H1 (cell line): ENCODE measurements at regions not wholly inside any gene's neighbourhood (a gene's known extent, or its start where the extent isn't known, plus 50 kb on each side); places are given as distances from the start of the nearest gene placed in this dataset.

Experiments
- CTCF ChIA-PET: fragments of 300-600 bp; sonication (Branson Sonifier 250); formaldehyde crosslinking; loops from one replicate; lab custom pipeline; 2021; ENCODE audit not compliant: partially characterized antibody; lab: Charles Lee
- POLR2A ChIA-PET: fragments of 300-600 bp; sonication (Branson Sonifier 250); formaldehyde crosslinking; loops from one replicate; lab custom pipeline; 2021; ENCODE audit warnings: inconsistent platforms; ENCODE audit not compliant: partially characterized antibody; lab: Charles Lee
- DNase-seq, 2 experiments: peaks; one replicate each; pipeline versions ENCODE4 v3.0.0 to v3.0.0-alpha.2; 2010 to 2022; ENCODE audit warnings: low spot score in 2 of 2, low read depth in 1 of 2, mixed read lengths in 1 of 2
- FAIRE-seq: peaks from 2 replicates; lab custom pipeline; 2011; peaks lifted over from hg19 to GRCh38; lab: Jason Lieb, UNC
- H2AFZ ChIP-seq: 2 replicates; pipeline ENCODE4 v1.8.1; 2012; ENCODE audit warnings: low read length, inconsistent platforms
- H2AK5ac ChIP-seq: 2 replicates; pipeline ENCODE4 v1.6.1; 2013; ENCODE audit warnings: low read depth, low read length
- H2BK120ac ChIP-seq: replicated peaks from 2 replicates; pipeline ENCODE3; 2013; ENCODE audit warnings: low read depth, low read length, inconsistent platforms
- H2BK12ac ChIP-seq: 2 replicates; pipeline ENCODE4 v1.6.1; 2013; ENCODE audit warnings: low read depth, low read length
- H2BK15ac ChIP-seq: 2 replicates; pipeline ENCODE4 v1.6.1; 2013; ENCODE audit warnings: low read length
- H2BK20ac ChIP-seq: 2 replicates; pipeline ENCODE4 v1.6.1; 2013; ENCODE audit warnings: low read length
- H2BK5ac ChIP-seq: 2 replicates; pipeline ENCODE4 v1.6.1; 2013; ENCODE audit warnings: low read depth, low read length
- H3K14ac ChIP-seq: 2 replicates; pipeline ENCODE4 v1.6.1; 2013; ENCODE audit warnings: inconsistent platforms; ENCODE audit not compliant: insufficient read length
- H3K18ac ChIP-seq: 2 replicates; pipeline ENCODE4 v1.6.1; 2013; ENCODE audit warnings: low read length; ENCODE audit errors: extremely low read depth
- H3K23ac ChIP-seq: 2 replicates; pipeline ENCODE4 v1.6.1; 2013; ENCODE audit warnings: inconsistent platforms; ENCODE audit not compliant: insufficient read length
- H3K23me2 ChIP-seq: 2 replicates; pipeline ENCODE4 v1.6.1; 2013; ENCODE audit warnings: low read depth, low read length
- H3K27ac ChIP-seq: 2 replicates; pipeline ENCODE4 v1.6.1; 2011; ENCODE audit warnings: low read depth, low read length, inconsistent platforms
- H3K27me3 ChIP-seq, 4 experiments: replicated peaks in 1 of 4; 1 replicate in 1 of 4; 2 replicates in 3 of 4; pipeline versions ENCODE4 v1.6.1 to v1.8.1; 2011 to 2013; ENCODE audit warnings: low read length in 3 of 4, mild to moderate bottlenecking in 3 of 4, inconsistent platforms in 2 of 4, mixed read lengths in 2 of 4, moderate library complexity in 1 of 4; ENCODE audit not compliant: control insufficient read depth in 3 of 4, insufficient read depth in 3 of 4; ENCODE audit errors: extremely low read depth in 1 of 4
- H3K36me3 ChIP-seq, 4 experiments: 2 replicates each; pipeline versions ENCODE4 v1.6.1 to v1.8.1; 2011 to 2013; ENCODE audit warnings: mild to moderate bottlenecking in 4 of 4, low read length in 3 of 4, moderate library complexity in 2 of 4, control low read depth in 1 of 4, inconsistent platforms in 1 of 4; ENCODE audit not compliant: insufficient read depth in 4 of 4, control insufficient read depth in 2 of 4
- H3K4ac ChIP-seq: replicated peaks from 2 replicates; pipeline ENCODE3; 2013; ENCODE audit warnings: low read length, low read depth, mixed read lengths, inconsistent platforms; ENCODE audit not compliant: insufficient read length
- H3K4me1 ChIP-seq, 4 experiments: replicated peaks in 1 of 4; 1 replicate in 1 of 4; 2 replicates in 3 of 4; pipeline versions ENCODE4 v1.6.1 to v1.8.1; 2011 to 2013; ENCODE audit warnings: low read length in 3 of 4, inconsistent platforms in 2 of 4, mixed read lengths in 1 of 4; ENCODE audit not compliant: insufficient read depth in 4 of 4, control insufficient read depth in 3 of 4
- H3K4me2 ChIP-seq, 2 experiments: 2 replicates each; pipeline versions ENCODE4 v1.6.1 to v1.8.1; 2011 to 2013; ENCODE audit warnings: low read depth in 2 of 2, low read length in 2 of 2, control low read depth in 1 of 2, inconsistent platforms in 1 of 2, mild to moderate bottlenecking in 1 of 2; ENCODE audit not compliant: insufficient read depth in 1 of 2
- H3K4me3 ChIP-seq, 4 experiments: fragments of 200-600, 300-600 bp in 1 of 4; sonication (generic), shearing (Covaris generic), sonication (Bioruptor Twin) in 1 of 4; 2 replicates each; pipeline versions ENCODE4 v1.5.1 to v1.8.1; 2011 to 2016; ENCODE audit warnings: low read length in 4 of 4, low read depth in 3 of 4, control low read depth in 2 of 4, inconsistent platforms in 2 of 4, mild to moderate bottlenecking in 2 of 4, mixed read lengths in 1 of 4, moderate library complexity in 1 of 4; ENCODE audit not compliant: insufficient read depth in 2 of 4; ENCODE audit errors: extremely low read depth in 1 of 4
- H3K56ac ChIP-seq: replicated peaks from 2 replicates; pipeline ENCODE3; 2013; ENCODE audit warnings: low read depth, mild to moderate bottlenecking, mixed read lengths, low read length, inconsistent platforms; ENCODE audit not compliant: insufficient read length
- H3K79me1 ChIP-seq: 2 replicates; pipeline ENCODE4 v1.6.1; 2013; ENCODE audit warnings: low read depth, low read length, control low read depth
- H3K79me2 ChIP-seq, 2 experiments: 2 replicates each; pipeline versions ENCODE4 v1.6.1 to v1.8.1; 2012 to 2013; ENCODE audit warnings: low read length in 2 of 2, mild to moderate bottlenecking in 2 of 2, inconsistent platforms in 1 of 2; ENCODE audit not compliant: insufficient read depth in 2 of 2, control insufficient read depth in 1 of 2
- H3K9ac ChIP-seq, 4 experiments: replicated peaks in 1 of 4; 1 replicate in 1 of 4; 2 replicates in 3 of 4; pipeline versions ENCODE4 v1.6.1 to v1.8.1; 2011 to 2013; ENCODE audit warnings: low read depth in 3 of 4, low read length in 3 of 4, control low read depth in 2 of 4, mild to moderate bottlenecking in 2 of 4, moderate library complexity in 2 of 4, inconsistent platforms in 1 of 4; ENCODE audit errors: extremely low read depth in 1 of 4
- H3K9me3 ChIP-seq, 2 experiments: 2 replicates each; pipeline versions ENCODE4 v1.6.1 to v1.8.1; 2012 to 2013; ENCODE audit warnings: mild to moderate bottlenecking in 2 of 2, moderate library complexity in 2 of 2, control low read depth in 1 of 2, inconsistent platforms in 1 of 2, low read depth in 1 of 2, low read length in 1 of 2, mixed read lengths in 1 of 2; ENCODE audit not compliant: insufficient read depth in 2 of 2
- H4K20me1 ChIP-seq, 2 experiments: replicated peaks in 1 of 2; 2 replicates each; pipeline versions ENCODE3 to v1.8.1; 2011 to 2013; ENCODE audit warnings: inconsistent platforms in 2 of 2, low read length in 2 of 2, mild to moderate bottlenecking in 1 of 2; ENCODE audit not compliant: insufficient read depth in 2 of 2, control insufficient read depth in 1 of 2
- H4K5ac ChIP-seq: 2 replicates; pipeline ENCODE4 v1.6.1; 2013; ENCODE audit warnings: low read length, low read depth, mixed read lengths, inconsistent platforms; ENCODE audit not compliant: insufficient read length
- H4K8ac ChIP-seq: 2 replicates; pipeline ENCODE4 v1.8.0; 2013; ENCODE audit warnings: mild to moderate bottlenecking, moderate library complexity, low read length, inconsistent platforms; ENCODE audit not compliant: insufficient read depth; ENCODE audit errors: extremely low read depth
- H4K91ac ChIP-seq: replicated peaks from 2 replicates; pipeline ENCODE3; 2013; ENCODE audit warnings: low read length, mixed read lengths, inconsistent platforms; ENCODE audit not compliant: insufficient read length
- ASH2L ChIP-seq: fragments of 200-600, 300-600 bp; sonication (generic); IDR thresholded peaks from one replicate; pipeline ENCODE4 v1.7.1; 2017; ENCODE audit warnings: low read length
- WGBS, 2 experiments: shearing (Covaris generic) in 1 of 2; methylation state at CpG; one replicate each; pipeline versions ENCODE4 v1.1.6 to v1.1.7; 2013 to 2015; ENCODE audit warnings: low lambda C conversion rate in 2 of 2, mixed read lengths in 2 of 2, inconsistent platforms in 1 of 2, low coverage in 1 of 2, missing lambda C conversion rate in 1 of 2; ENCODE audit not compliant: insufficient replicate concordance in 2 of 2, insufficient coverage in 1 of 2, insufficient read length in 1 of 2; ENCODE audit errors: extremely low coverage in 1 of 2, missing lambda C conversion rate in 1 of 2; 5-methylcytosine and 5-hydroxymethylcytosine counted together

DNA sequence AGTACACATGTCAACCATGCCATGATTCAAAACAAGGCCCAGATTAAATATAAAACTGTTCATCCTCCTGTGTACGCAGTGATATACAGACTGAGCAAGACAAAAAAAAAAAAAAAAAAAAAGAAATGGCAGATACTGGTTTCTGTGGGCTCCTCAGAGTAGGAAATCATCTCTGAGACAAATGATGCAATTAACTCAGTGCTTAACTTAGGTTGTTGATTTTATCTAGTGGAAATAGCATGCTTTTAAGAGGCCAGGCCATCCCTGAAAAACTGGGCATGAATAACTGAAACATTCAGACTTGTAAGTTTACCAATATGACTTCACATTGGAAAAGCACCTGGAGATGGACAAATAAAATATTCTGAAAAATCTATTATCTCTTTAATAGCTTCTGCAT, 69.0 kb downstream of the DKK1 start:
- H2BK5ac ChIP-seq: no peak overlapping the region
- no peak overlapping the region for H2BK12ac ChIP-seq
- no peak overlapping the region for H4K91ac ChIP-seq
- H2BK120ac ChIP-seq: no peak overlapping the region
- no peak for TF ChIP-seq ASH2L
- no peak overlapping the region for H3K4me2 ChIP-seq
- H3K4me3 ChIP-seq: no peak overlapping the region
- no peak overlapping the region for H4K8ac ChIP-seq
- no peak overlapping the region for H3K56ac ChIP-seq
- H3K79me1 ChIP-seq: no peaks in the 10 kb centered on the region
- H3K27me3 ChIP-seq: no peaks in the 10 kb centered on the region; a peak in 2 of 7 replicates
- POLR2A ChIA-PET: no interaction called here
- no peak overlapping the region for H3K14ac ChIP-seq
- CTCF ChIA-PET: interaction anchor here (1.2 kb wide), 1 partner anchor 15 kb away, joined by 3 read pairs; no protein-coding TSS in a partner anchor
- H3K36me3 ChIP-seq: no peaks in the 10 kb centered on the region
- no peak overlapping the region for H3K27ac ChIP-seq
- H3K18ac ChIP-seq: no peak overlapping the region
- DNase-seq (no peak), FAIRE-seq (no peak)
- no peak overlapping the region for H2BK20ac ChIP-seq
- no peaks in the 10 kb centered on the region for H3K79me2 ChIP-seq
- H2BK15ac ChIP-seq: no peak overlapping the region
- H4K5ac ChIP-seq: no peak overlapping the region
- no peak overlapping the region for H2AK5ac ChIP-seq
- H3K9me3 ChIP-seq: no peaks in the 10 kb centered on the region
- H3K9ac ChIP-seq: no peak overlapping the region
- H2AFZ ChIP-seq: no peak overlapping the region
- H4K20me1 ChIP-seq: no peaks in the 10 kb centered on the region
- no peaks in the 10 kb centered on the region for H3K4me1 ChIP-seq
- no peak overlapping the region for H3K4ac ChIP-seq
- WGBS, 2 experiments: 92% methylated on average over 1 of the region's 1 CpG; no CpG with 5 or more reads in 1 of the 2 experiments
- H3K23me2 ChIP-seq: no peaks in the 10 kb centered on the region
- no peak overlapping the region for H3K23ac ChIP-seq
